Posterior vena cava (tissue), 2 donors: ENCODE measurements at regions not wholly inside any gene's neighbourhood (a gene's known extent, or its start where the extent isn't known, plus 50 kb on each side); places are given as distances from the start of the nearest gene placed in this dataset.
"Not testable (repeated sequence)": the region's sequence is repeated elsewhere in the genome, so short reads cannot be mapped to it uniquely, and the experiment has no call there.

ENCODE experiments used
- DNase-seq: peaks from one replicate; pipeline ENCODE4 v3.0.0-alpha.2; 2020; ENCODE audit warnings: low spot score
- intact Hi-C, 2 donors: fragments of 100-400 bp; cut with DNase I; formaldehyde crosslinking; loops; one replicate each; pipeline versions ENCODE4 v1.14.1 to v1.14.2; 2022 to 2023
- donor health status: DM: yes; HTN: yes; CAD: no.
- donor health status: DM: yes; HTN: yes; CAD: no.

- DNase-seq: peak; percentile 71
- intact Hi-C loops: no loop called here
Observed at GRCh38 chr14:104473649-104474494, 105.7 kb upstream of the C14orf180 start.

DNA sequence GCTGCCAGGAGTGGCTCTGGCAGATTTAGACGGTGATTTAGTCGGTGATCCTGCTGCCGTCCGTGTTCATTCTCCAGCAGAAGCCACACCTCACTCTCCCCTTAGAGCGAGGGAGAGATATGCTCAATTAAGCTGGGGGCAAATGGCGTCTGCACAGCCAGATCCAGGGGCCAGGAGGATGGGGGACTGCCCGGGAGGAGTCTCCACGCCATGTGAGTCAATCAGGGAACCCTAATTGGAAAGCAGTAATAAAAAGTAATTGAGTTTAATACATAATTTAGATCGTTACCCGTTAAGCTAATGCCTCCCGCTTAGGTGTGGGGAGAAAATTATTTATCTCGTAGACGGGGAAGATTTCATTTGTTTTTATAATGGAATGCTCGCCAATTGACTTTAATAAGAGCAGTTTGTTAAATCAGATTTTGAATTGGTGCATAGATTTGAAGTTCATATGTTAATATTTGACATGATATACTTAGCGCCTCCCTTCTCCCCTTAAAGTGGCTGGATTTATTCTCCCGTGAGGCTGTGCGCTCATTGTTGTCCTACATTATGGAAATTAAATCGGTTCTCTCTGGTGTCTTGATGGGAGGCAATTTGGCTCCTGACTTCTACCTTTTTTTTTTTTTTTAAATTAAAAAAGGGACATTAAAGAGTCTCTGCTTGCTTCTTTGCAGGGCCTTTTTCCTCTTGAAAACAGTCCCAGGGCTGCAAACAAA lies 104.9 kb upstream of the C14orf180 start:
- intact Hi-C loops: no loop called here

DNA sequence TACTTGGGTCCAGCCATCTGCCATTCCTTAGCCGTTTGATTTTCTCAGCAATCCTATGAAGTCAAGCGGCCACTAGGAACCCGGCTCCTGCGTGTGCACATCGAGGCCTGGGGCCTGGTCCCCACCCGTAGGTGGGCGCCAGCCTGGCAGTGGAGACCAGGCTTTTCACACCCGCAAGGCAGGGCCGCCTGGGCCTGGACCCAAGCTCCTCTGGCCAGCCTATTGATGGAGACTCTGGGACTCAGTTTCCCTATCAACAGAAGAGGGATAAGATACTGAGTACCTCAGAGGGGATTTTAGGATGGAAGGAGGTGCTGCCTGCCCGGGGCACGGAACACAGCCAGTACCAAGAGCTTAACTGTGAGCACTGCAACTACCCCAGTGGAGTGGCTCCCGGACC lies 104.3 kb upstream of the C14orf180 start:
- intact Hi-C loops: no loop called here
- no peak for DNase-seq

More for the DNA sequence above, 104.9 kb upstream of the C14orf180 start:
- no peak for DNase-seq

DNA sequence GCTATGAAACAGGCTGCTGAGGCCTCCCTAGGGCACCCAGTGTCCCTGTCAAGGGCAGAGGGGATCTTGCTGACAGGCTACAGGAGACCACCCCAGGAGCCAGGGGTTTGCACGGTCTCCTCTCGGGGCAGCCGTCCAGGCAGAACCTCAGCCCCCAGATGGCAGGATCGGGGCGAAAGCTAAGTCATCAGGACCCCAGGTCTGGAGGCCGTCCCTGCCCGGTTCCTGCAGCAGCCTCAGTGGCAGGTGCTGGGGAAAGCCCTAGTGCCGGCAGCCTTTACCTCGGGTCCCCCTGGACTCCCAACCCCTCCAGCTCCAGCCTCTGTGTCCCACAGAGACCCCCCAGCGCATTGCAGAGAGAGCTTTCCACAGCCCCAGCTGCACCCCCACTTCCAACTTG lies 103.8 kb upstream of the C14orf180 start:
- DNase-seq: no peak
- intact Hi-C loops: no loop called here

- no peak for DNase-seq
- intact Hi-C loops: no loop called here
Observed at GRCh38 chr14:104476437-104476836, 103.1 kb upstream of the C14orf180 start.

- no peak for DNase-seq
- intact Hi-C loops: no loop called here
Observed at GRCh38 chr14:104477117-104477623, 102.4 kb upstream of the C14orf180 start.

GRCh38 chr14:104477666-104478380 lies 101.7 kb upstream of the C14orf180 start:
- intact Hi-C loops: no loop called here
- DNase-seq: no peak

GRCh38 chr14:104478656-104479055 lies 100.9 kb upstream of the C14orf180 start:
- intact Hi-C loops: no loop called here
- peak; percentile 73 for DNase-seq

GRCh38 chr14:104479901-104480300 lies 99.7 kb upstream of the C14orf180 start:
- no peak for DNase-seq
- intact Hi-C loops: no loop called here

GRCh38 chr14:104481323-104481722 lies 98.2 kb upstream of the C14orf180 start:
- DNase-seq: no peak
- intact Hi-C loops: no loop called here

DNA sequence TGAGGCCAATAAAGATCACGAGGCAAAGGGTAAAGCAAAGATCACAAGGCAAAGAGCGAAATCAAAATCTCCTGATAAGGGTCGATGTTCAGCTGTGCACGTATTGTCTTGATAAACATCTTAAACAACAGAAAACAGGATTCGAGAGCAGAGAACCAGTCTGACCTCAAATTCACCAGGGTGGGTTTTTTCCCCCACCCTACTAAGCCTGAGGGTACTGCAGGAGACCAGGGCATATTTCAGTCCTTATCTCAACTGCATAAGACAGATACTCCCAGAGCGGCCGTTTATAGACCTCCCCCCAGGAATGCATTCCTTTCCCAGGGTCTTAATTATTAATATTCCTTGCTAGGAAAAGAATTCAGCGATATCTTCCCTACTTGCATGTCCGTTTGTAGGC lies 97.5 kb upstream of the C14orf180 start:
- DNase-seq, intact Hi-C loops: not testable (repeated sequence)

DNA sequence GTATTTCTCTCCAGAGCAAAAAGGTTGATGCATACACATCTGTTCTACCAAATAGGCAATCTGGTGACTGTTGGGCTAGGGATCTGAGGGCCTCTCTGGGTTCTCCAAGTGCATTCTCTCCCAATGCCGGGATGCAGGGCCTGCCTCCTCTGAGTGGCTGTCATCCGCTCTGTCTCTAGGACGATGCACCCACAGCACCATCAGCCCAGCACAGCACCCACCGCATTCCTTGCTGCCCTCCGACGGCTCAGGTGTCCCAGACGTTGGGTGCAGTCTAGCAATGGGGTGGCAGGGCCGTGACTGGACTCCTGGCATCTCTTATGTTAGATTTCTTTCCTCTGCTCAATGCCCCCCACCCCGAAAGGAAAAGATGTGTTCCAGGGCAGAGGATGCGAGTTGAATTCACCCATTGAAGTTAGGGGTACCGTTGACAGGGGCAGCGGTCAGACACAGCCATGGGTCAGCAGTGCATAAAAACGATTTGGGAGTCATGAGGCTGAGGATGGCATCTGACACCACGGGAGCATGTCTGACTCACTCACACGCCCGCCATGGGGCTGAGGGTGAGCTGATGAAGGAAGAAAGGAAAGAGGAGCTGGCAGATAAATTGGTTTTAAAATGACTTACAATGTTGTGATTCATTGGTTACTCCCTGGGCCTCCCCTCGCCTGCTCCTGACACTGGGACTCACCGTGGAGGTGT lies 93.2 kb upstream of the C14orf180 start:
- intact Hi-C loops: no loop called here
- no peak for DNase-seq

- intact Hi-C loops: no loop called here
- DNase-seq: no peak
Observed at GRCh38 chr14:104494483-104494882, 85.1 kb upstream of the C14orf180 start.

GRCh38 chr14:104496095-104496494 lies 83.5 kb upstream of the C14orf180 start:
- no peak for DNase-seq
- intact Hi-C loops: no loop called here

GRCh38 chr14:104499784-104500760 lies 79.5 kb upstream of the C14orf180 start:
- DNase-seq: no peak
- intact Hi-C loops: no loop called here

GRCh38 chr14:104502060-104502459 lies 77.5 kb upstream of the C14orf180 start:
- intact Hi-C loops: no loop called here
- DNase-seq: no peak

DNA sequence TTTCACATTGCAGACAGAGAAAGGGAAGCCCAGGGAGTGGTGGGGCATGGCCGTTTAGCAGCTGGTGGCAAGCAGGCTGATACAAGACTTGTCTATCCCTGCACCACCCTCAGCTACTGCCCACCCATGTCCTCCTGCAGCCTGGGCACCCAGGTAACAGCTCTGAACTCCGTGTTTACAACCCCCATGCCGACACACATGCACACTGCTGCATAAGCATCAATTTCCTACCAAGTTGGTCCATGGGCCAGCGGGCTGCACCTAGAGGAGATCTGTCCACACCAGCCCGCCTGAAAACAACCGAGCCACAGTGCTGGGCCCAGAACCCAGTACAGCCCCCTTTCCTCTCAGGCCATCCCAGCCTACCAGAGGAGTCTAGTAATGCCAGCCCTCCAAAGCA lies 75.9 kb upstream of the C14orf180 start:
- DNase-seq: no peak
- intact Hi-C loops: no loop called here

DNA sequence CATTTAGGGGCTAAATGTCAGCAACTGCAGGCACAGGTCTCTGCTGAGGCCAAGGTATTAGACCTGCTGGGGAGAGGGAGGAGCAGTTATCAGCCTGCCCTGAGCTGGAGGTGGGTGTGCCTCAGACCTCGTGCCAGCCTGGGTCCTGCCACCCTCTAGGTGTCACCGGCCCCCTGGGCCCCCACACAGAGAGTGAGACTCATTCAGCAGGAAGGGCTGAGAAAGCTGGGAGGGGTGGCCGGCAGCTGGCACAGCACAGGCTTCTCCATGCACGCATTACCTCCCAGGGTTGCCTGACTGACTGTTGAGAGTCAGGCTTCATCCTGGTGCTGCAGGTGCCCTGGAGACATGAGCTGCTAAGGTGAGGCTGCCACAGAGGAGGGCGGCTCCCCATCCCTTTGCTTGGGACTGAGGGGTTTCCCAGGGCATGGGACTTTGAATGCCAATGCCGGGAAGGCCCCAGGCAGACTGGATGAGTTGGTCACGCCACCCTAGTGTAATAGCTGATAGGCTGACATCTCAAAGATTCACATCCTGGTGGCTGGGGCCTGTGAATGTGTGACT lies 75.3 kb upstream of the C14orf180 start:
- intact Hi-C loops: no loop called here
- no peak for DNase-seq
